Right lobe of liver (tissue), 4 donors: ENCODE measurements at regions not wholly inside any gene's neighbourhood (a gene's known extent, or its start where the extent isn't known, plus 50 kb on each side); places are given as distances from the start of the nearest gene placed in this dataset.

Experiments used
- CTCF ChIP-seq, 4 donors: fragments of 200-600 bp in 3 of 4; fragments of 450-650 bp in 1 of 4; IDR thresholded peaks; one replicate each; pipeline versions ENCODE4 v1.5.1 to v1.8.0; 2016 to 2022; ENCODE audit warnings: antibody characterized with exemption in 4 of 4, mild to moderate bottlenecking in 2 of 4
- POLR2A ChIP-seq: fragments of 450-650 bp; IDR thresholded peaks from one replicate; pipeline ENCODE4 v1.6.1; 2017; ENCODE audit warnings: antibody characterized with exemption, mild to moderate bottlenecking
- donor health status: DM: no; HTN: no; CAD: no.
- donor health status: DM: no; HTN: no; CAD: no.
- donor health status: DM: no; HTN: yes; CAD: no.

GRCh38 chr9:82110881-82111280 lies 122.3 kb downstream of the SPATA31D1 start:
- no peak for TF ChIP-seq CTCF (IDR thresholded peaks at IDR 0.05)
- no peak for TF ChIP-seq POLR2A
